Central memory CD8-positive, alpha-beta T cell (primary cell): ENCODE measurements at regions not wholly inside any gene's neighbourhood (a gene's known extent, or its start where the extent isn't known, plus 50 kb on each side); places are given as distances from the start of the nearest gene placed in this dataset.
"Not testable (repeated sequence)": the region's sequence is repeated elsewhere in the genome, so short reads cannot be mapped to it uniquely, and the experiment has no call there.

ENCODE experiments used
- ATAC-seq: fragments of 150-1000 bp; cut with Tn5 transposase; replicated peaks from 2 replicates; pipeline ENCODE4 v1.10.0; 2022; ENCODE audit warnings: mild to moderate bottlenecking, moderate FRiP score, moderate number of reproducible peaks; ENCODE audit not compliant: poor library complexity, severe bottlenecking; ENCODE audit errors: extremely low read depth
- DNase-seq, 2 donors: peaks; one replicate each; pipeline ENCODE4 v3.0.0; 2021; ENCODE audit warnings: low spot score in 2 of 2
- H3K27ac Mint-ChIP-seq: one replicate; pipeline ENCODE4 v1.8.0; 2022; ENCODE audit warnings: low read depth, mild to moderate bottlenecking, moderate library complexity, mixed read lengths
- H3K27me3 Mint-ChIP-seq: one replicate; pipeline ENCODE4 v1.8.0; 2022; ENCODE audit warnings: mixed read lengths
- H3K36me3 Mint-ChIP-seq: one replicate; pipeline ENCODE4 v1.8.0; 2022; ENCODE audit warnings: mild to moderate bottlenecking, moderate library complexity, mixed read lengths; ENCODE audit not compliant: insufficient read depth
- H3K4me1 Mint-ChIP-seq: one replicate; pipeline ENCODE4 v1.8.0; 2022; ENCODE audit warnings: mixed read lengths
- H3K4me3 Mint-ChIP-seq: one replicate; pipeline ENCODE4 v1.8.0; 2022; ENCODE audit warnings: mild to moderate bottlenecking, moderate library complexity, mixed read lengths
- H3K9me3 Mint-ChIP-seq: one replicate; pipeline ENCODE4 v1.8.0; 2022; ENCODE audit warnings: mixed read lengths

DNA sequence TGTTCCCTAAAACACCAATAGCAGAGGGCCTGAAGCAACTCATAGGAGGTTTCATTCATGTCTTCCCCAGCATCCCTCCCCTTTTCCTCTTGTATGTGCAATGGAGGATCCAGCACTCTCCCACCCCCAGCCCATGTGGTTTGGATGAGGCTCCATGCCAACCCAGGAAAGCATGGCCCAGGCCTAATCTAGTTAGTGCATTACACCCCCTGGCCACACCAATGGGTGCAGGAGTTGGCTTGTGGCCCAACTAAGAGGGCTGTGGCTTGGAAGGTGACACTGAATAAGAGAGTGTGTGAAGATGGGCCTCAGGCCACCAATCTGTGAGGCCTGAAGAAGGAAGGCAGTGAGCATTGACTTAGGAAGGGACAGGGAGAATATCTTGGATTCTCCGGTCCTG, 70.8 kb upstream of the SMIM23 start:
- Mint-ChIP-seq H3K4me1 (no peaks in the 10 kb centered on the region), H3K9me3 (no peaks in the 10 kb centered on the region), H3K27ac (no peak overlapping the region), H3K36me3 (no peaks in the 10 kb centered on the region), H3K27me3 (peaks cover 56% of the 10 kb centered on the region), H3K4me3 (no peak overlapping the region)
- ATAC-seq (no peak), DNase-seq (no peak)

DNA sequence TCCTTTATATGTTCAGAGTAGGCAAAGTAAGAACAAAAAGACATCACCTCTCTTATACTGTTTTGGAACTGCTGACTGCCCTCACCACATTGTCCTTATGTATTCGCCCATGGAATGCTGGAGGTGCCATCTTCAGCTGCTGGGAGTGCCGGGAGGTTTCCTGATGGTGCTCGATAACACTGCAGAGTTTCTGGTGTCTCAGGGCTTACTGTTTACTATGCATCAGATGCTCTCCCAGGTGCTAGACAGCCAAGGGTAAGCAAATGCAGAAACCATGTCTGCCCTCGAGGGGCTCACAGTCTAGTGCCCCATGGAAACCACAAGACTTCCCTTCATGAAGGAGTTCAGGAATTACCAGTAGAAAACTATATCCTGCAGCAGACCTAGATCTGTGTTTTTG, 70.1 kb upstream of the SMIM23 start:
- H3K27ac Mint-ChIP-seq, result no peak overlapping the region
- ATAC-seq (no peak), DNase-seq (no peak)
- H3K4me1 Mint-ChIP-seq, result no peaks in the 10 kb centered on the region
- no peaks in the 10 kb centered on the region for H3K9me3 Mint-ChIP-seq
- H3K27me3 Mint-ChIP-seq, result peaks cover 56% of the 10 kb centered on the region
- H3K36me3 Mint-ChIP-seq, result no peaks in the 10 kb centered on the region
- H3K4me3 Mint-ChIP-seq, result no peak overlapping the region

DNA sequence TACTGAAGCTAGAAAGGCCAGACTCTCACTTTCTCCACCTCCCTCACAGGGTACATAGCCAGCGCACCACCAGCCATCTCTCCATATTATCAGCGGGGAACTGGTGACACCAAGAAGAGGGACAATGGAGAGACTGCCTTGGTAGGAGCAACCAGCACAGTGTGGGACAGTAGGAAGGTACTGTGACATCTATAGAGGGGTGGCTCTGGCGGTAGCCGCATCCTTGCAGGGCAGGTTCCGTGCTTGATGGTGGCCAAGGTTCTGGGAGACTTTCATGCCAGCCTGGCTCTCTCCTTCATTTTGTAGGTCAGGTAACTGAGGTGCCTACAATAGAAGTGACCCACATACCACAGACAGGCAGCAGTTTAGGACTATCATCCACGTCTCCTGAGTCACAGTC, 65.5 kb upstream of the SMIM23 start:
- ATAC-seq (no peak), DNase-seq (no peak)
- no peaks in the 10 kb centered on the region for H3K9me3 Mint-ChIP-seq
- peaks cover 74% of the 10 kb centered on the region for H3K27me3 Mint-ChIP-seq
- no peaks in the 10 kb centered on the region for H3K36me3 Mint-ChIP-seq
- no peak overlapping the region for H3K27ac Mint-ChIP-seq
- H3K4me1 Mint-ChIP-seq, result no peaks in the 10 kb centered on the region
- no peak overlapping the region for H3K4me3 Mint-ChIP-seq

DNA sequence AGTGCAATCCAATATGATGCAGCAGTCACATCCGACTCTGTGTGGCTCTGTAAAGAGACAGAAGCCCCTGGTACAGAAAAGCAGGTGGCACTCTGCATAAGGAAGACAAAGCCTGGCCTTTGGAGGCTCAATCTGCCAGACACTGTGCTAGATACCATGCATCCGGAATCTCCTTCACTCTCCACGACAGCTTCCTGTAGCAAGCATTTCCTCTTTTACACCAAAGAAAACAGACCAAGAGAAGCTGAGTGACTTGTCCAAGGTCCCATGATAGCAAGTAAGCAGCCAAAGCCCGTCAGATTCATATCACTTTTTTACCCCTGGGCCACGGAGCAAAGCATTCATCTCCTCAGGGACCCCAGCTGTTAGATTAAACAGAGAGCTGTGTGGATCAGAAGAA, 64.2 kb upstream of the SMIM23 start:
- Mint-ChIP-seq H3K4me1 (no peaks in the 10 kb centered on the region), H3K27ac (no peak overlapping the region), H3K27me3 (peaks cover 78% of the 10 kb centered on the region), H3K36me3 (no peaks in the 10 kb centered on the region), H3K4me3 (no peak overlapping the region), H3K9me3 (peaks cover 6% of the 10 kb centered on the region)
- no peak for DNase-seq
- no peak for ATAC-seq

DNA sequence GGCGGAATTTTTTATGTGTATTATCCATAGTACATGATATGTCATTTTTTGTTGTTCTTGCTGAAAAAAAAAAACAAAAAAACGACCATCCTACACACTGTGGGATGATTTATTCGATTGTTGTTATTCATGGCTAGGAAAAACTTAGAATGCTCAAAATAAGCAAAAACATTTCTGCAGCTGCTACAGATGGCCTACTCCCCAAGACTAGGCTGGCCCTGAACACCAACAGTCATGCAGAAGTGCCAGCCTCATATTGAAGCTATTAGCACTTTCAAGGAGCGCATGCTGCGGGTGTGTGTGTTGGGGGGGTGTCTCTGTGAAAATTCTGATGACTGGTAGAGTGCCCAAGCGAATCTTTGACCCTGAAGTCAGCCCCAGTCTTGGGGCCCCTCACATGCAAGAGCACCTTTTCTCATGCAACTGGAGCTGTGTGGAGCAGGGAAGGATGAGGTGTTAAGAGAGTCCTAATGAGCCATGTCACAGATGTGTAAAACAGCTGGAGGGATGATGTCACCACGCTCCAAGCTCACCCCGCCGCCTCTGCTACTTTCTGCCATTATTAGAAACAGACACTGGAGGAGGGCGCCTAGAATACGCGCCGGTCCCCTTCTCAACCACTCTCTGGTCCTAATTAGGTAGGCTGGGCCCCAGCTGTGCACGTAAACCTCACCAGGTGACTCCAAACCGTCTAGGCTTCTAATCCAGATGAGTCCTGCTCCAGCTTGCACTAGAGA, 61.0 kb upstream of the SMIM23 start:
- H3K9me3 Mint-ChIP-seq, result peaks cover 6% of the 10 kb centered on the region
- no peak overlapping the region for H3K27ac Mint-ChIP-seq
- H3K36me3 Mint-ChIP-seq, result no peaks in the 10 kb centered on the region
- ATAC-seq, result no peak
- H3K4me3 Mint-ChIP-seq, result no peak overlapping the region
- peaks cover 76% of the 10 kb centered on the region for H3K27me3 Mint-ChIP-seq
- no peak for DNase-seq
- no peaks in the 10 kb centered on the region for H3K4me1 Mint-ChIP-seq

DNA sequence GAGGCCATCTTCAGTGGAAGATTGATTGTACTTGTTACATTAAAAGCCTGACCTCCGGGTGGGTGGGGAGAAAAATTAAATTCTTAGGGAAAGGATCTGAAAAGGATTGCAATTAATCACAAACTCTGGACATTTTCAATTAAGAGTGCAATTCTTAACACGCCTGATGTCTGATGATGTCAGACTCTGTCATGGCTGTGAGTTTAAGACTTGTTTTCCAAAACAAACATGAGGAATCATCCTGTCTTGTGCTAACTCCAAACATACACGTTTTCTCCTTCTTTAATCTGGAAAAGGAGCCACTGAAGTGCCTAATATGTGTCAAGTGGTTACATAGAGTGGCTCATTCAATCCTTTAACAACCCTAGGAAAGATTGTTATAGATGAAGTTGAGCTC, 60.4 kb upstream of the SMIM23 start:
- peaks cover 71% of the 10 kb centered on the region for H3K27me3 Mint-ChIP-seq
- no peak overlapping the region for H3K27ac Mint-ChIP-seq
- H3K36me3 Mint-ChIP-seq, result no peaks in the 10 kb centered on the region
- H3K9me3 Mint-ChIP-seq, result peaks cover 6% of the 10 kb centered on the region
- no peak for DNase-seq
- no peaks in the 10 kb centered on the region for H3K4me1 Mint-ChIP-seq
- ATAC-seq, result no peak
- no peak overlapping the region for H3K4me3 Mint-ChIP-seq

DNA sequence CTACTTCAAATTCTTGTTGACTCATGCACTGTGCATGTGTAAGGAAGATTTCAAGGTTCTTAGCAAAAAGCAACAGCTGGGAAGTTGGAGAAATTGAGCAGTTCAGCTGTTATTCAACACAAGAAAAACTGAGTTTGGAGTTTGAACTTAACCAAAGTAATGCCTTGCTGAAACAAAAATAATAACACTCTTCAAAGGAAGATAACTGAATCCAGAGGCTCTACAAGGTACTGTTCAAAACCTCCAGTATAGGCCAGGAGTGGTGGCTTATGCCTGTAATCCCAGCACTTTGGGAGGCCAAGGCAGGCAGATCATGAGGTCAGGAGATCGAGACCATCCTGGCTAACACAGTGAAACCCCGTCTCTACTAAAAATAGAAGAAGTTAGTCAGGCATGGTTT, 58.8 kb upstream of the SMIM23 start:
- not testable (repeated sequence) for ATAC-seq, DNase-seq, H3K4me3 Mint-ChIP-seq, H3K9me3 Mint-ChIP-seq, H3K27ac Mint-ChIP-seq, H3K36me3 Mint-ChIP-seq, H3K4me1 Mint-ChIP-seq
- peaks cover 54% of the 10 kb centered on the region for H3K27me3 Mint-ChIP-seq

DNA sequence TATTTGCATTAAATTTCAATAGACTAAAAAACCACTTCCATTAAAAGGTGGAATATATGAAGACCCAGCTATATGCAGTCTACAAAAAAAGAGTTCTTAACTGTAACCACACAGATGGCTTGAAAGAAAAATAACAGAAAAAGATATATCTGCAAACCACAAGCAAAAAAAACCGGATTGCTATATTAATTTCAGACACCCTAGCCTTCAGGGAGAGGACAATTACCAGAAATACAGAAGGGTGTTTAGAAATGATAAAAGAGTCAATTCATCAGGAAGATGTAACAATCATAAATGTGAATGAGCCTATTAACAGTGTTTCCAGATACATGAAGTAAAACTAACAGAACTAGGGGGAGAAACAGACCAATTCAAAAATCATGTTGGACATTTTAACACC, 56.9 kb upstream of the SMIM23 start:
- no peak for ATAC-seq
- Mint-ChIP-seq H3K27me3 (peaks cover 53% of the 10 kb centered on the region), H3K27ac (no peak overlapping the region), H3K4me1 (no peaks in the 10 kb centered on the region), H3K36me3 (no peaks in the 10 kb centered on the region), H3K9me3 (peaks cover 6% of the 10 kb centered on the region), H3K4me3 (no peak overlapping the region)
- DNase-seq, result no peak
